ENCODE measurements at regions not wholly inside any gene's neighbourhood (a gene's known extent, or its start where the extent isn't known, plus 50 kb on each side); places are given as distances from the start of the nearest gene placed in this dataset.

GRCh38 chr20:11084508-11084907 is 410.7 kb upstream of the JAG1 start:
- in situ Hi-C loops (cut with HindIII; ENCODE audit: low pct_unique_long_range_greater_than_20kb, low sequenced_read_pairs) (no loop called here), intact Hi-C loops (cut with micrococcal nuclease; ENCODE audit: unreplicated experiment) (no loop called here)
- no TSS peak for BruUV-seq (replicated peaks)
- Histone ChIP-seq H3K36me3 (ENCODE audit: control insufficient read depth, insufficient read depth, low read length) (no peaks in the 10 kb centered on the region), H3K27ac (ENCODE audit: low read length) (no peak overlapping the region), H3K4me3 (ENCODE audit: low read depth in 2 of 2, low read length in 2 of 2) (no peak overlapping the region), H3K9me3 (ENCODE audit: control insufficient read depth, insufficient read depth, low read depth, low read length) (no peaks in the 10 kb centered on the region), H3K27me3 (ENCODE audit: control insufficient read depth, insufficient read depth, low read length) (no peaks in the 10 kb centered on the region), H3K4me1 (ENCODE audit: control insufficient read depth, insufficient read depth, low read length) (no peaks in the 10 kb centered on the region)
- ChIA-PET CTCF (no interaction called here), POLR2A (no interaction called here)
- no peak for ATAC-seq
- DNase-seq (ENCODE audit: low read depth, low spot score), result no peak
- TF ChIP-seq POLR2AphosphoS5 (IDR thresholded peaks at IDR 0.05; ENCODE audit: low read depth, low read length) (no peak), SIN3A (IDR thresholded peaks at IDR 0.05; ENCODE audit: borderline replicate concordance, insufficient read depth, low read depth, low read length) (no peak), REST (IDR thresholded peaks at IDR 0.05; ENCODE audit: insufficient read depth in 1 of 2, low read depth in 2 of 2, low read length in 1 of 2) (no peak), TCF7L2 (IDR thresholded peaks at IDR 0.05; ENCODE audit: low read depth, low read length) (no peak)
- TF ChIP-seq, protein P1, sequence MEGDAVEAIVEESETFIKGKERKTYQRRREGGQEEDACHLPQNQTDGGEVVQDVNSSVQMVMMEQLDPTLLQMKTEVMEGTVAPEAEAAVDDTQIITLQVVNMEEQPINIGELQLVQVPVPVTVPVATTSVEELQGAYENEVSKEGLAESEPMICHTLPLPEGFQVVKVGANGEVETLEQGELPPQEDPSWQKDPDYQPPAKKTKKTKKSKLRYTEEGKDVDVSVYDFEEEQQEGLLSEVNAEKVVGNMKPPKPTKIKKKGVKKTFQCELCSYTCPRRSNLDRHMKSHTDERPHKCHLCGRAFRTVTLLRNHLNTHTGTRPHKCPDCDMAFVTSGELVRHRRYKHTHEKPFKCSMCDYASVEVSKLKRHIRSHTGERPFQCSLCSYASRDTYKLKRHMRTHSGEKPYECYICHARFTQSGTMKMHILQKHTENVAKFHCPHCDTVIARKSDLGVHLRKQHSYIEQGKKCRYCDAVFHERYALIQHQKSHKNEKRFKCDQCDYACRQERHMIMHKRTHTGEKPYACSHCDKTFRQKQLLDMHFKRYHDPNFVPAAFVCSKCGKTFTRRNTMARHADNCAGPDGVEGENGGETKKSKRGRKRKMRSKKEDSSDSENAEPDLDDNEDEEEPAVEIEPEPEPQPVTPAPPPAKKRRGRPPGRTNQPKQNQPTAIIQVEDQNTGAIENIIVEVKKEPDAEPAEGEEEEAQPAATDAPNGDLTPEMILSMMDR (IDR thresholded peaks at IDR 0.05), result no peak

DNA sequence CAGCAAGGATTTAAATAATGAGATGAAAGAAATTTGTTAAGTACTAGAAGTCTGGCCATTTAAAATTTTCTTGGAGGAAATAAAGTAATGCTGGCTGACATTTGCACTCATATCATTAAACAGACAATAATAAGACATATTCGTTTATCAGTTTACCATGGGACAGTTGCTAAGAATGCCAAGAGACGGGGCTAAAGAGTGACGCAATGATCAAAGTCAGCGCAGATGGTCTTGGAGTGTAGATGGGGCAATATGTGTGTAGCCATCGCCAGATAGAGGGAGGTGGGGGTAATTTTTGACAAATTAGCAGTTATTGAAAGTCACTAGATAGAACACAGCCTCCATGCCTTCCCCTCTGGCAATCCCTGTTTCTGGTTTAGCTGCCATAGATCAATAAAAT is 413.2 kb upstream of the JAG1 start:
- POLR2A ChIA-PET, result no interaction called here
- CTCF ChIA-PET, result no interaction called here
- no peak overlapping the region for H3K27ac ChIP-seq (ENCODE audit: low read length)

More for the DNA sequence above, 413.2 kb upstream of the JAG1 start:
- no peak overlapping the region for H3K4me3 ChIP-seq (ENCODE audit: low read depth in 2 of 2, low read length in 2 of 2)
- no peak for ATAC-seq
- DNase-seq (ENCODE audit: low read depth, low spot score), result no peak
- in situ Hi-C loops (cut with HindIII; ENCODE audit: low pct_unique_long_range_greater_than_20kb, low sequenced_read_pairs) (no loop called here), intact Hi-C loops (cut with micrococcal nuclease; ENCODE audit: unreplicated experiment) (no loop called here)
- no peaks in the 10 kb centered on the region for H3K36me3 ChIP-seq (ENCODE audit: control insufficient read depth, insufficient read depth, low read length)
- no peaks in the 10 kb centered on the region for H3K4me1 ChIP-seq (ENCODE audit: control insufficient read depth, insufficient read depth, low read length)
- no TSS peak for BruUV-seq (replicated peaks)
- no peaks in the 10 kb centered on the region for H3K27me3 ChIP-seq (ENCODE audit: control insufficient read depth, insufficient read depth, low read length)
- H3K9me3 ChIP-seq (ENCODE audit: control insufficient read depth, insufficient read depth, low read depth, low read length), result no peaks in the 10 kb centered on the region
- no peak for TF ChIP-seq REST (IDR thresholded peaks at IDR 0.05; ENCODE audit: insufficient read depth in 1 of 2, low read depth in 2 of 2, low read length in 1 of 2)
- no peak for TF ChIP-seq POLR2AphosphoS5 (IDR thresholded peaks at IDR 0.05; ENCODE audit: low read depth, low read length)
- TF ChIP-seq SIN3A (IDR thresholded peaks at IDR 0.05; ENCODE audit: borderline replicate concordance, insufficient read depth, low read depth, low read length), result no peak
- TF ChIP-seq, protein P1 (IDR thresholded peaks at IDR 0.05), result no peak
- TF ChIP-seq TCF7L2 (IDR thresholded peaks at IDR 0.05; ENCODE audit: low read depth, low read length), result no peak

Data from Panc1 (cell line).